Lung microvascular endothelial cell (primary cell): ENCODE measurements at regions not wholly inside any gene's neighbourhood (a gene's known extent, or its start where the extent isn't known, plus 50 kb on each side); places are given as distances from the start of the nearest gene placed in this dataset.

Source experiments
- DNase-seq, 2 donors: peaks; one replicate each; pipeline versions ENCODE4 v3.0.0 to v3.0.0-alpha.2; 2010; ENCODE audit warnings: low read depth in 2 of 2

- DNase-seq = no peak
These were observed 151.1 kb upstream of the ETS2 start for GRCh38 chr21:38654580-38654979.

DNA sequence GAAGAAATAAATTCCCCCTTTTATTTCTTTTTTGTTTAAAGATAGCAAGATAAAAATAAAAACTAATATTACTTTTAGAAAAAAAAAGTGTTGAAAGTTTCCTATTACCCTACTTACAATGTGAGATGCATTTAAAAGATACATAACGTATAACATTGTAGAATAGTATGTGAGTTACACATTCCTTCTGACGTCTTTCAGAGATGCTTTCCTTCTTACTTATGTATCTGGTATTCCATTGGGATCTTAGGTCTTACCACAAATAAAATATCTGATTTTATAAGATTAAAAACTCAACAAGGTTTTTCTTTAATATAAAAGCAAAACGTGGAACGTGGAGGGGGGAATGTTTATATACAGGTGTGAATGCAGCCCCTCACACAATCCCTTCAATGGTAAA, 147.2 kb upstream of the ETS2 start:
- DNase-seq = no peak

- DNase-seq = no peak
These were observed 145.8 kb upstream of the ETS2 start for GRCh38 chr21:38659936-38660332.

GRCh38 chr21:38660333-38661196, 145.2 kb upstream of the ETS2 start:
- no peak for DNase-seq

DNA sequence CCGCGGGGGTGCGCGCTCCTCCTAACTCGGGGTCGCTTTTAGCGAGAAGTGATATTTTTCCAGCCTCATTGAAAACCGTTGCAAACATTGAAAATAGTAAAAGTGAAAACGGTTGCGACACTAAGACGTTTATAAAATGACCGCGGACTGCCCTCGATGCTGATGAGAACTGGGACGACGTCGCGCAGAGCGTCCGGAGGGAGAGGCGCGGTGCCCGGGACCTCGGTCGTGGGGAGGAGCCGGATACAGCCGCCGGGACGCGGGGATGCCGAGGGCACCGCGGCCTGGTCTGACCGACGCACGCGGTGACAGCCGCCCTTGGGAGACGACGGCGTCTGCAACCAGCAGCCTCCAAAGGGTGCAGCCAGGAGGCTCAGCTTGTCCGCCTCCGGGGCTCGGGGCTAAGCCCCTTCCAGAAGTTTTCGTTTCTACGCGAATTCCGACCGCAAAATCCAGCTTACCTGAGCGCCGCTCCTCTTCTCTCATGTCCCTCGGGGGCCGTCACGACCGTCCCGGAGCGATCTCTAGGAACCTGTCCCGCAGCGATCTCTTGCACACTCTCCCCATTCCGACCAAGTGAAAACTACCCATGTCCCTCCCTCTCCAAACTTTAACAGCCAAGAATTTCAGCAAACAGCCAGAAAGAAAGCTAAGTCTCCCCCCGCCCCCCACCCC, 144.4 kb upstream of the ETS2 start:
- DNase-seq = peak in 1 of 2 donors; percentile 5

DNA sequence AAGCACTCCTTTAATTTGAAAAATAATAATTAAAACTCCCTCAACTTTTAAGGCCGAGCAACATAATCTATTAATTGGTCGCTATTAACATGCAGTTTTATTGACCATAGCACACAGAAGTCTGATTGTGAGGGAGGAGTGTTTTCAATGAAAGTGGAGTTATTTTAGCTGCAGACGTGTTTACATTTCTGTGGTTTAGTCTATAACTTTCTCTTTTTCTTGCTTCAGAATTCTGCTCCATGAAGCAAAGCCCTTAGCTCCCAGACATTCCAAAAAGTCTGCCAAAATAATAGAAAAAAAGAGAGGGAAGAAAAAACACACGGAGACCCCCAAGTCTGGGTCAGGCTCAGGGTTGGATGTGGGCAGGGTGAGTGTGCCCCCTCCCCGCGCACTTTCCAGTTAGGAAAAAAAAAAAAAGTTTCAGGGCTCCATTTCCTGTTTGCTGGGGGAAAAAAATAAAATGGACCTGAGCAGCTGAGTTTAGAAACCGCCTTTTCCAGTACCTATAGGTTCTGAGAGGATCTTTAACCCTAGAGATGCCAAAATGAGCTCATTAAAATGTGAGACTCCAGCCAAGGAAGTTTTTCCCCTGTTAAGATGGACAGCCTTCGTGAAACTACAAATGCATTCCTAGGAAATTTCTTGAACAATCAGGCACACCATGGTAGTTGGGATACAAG, 143.7 kb upstream of the ETS2 start:
- DNase-seq = no peak

DNA sequence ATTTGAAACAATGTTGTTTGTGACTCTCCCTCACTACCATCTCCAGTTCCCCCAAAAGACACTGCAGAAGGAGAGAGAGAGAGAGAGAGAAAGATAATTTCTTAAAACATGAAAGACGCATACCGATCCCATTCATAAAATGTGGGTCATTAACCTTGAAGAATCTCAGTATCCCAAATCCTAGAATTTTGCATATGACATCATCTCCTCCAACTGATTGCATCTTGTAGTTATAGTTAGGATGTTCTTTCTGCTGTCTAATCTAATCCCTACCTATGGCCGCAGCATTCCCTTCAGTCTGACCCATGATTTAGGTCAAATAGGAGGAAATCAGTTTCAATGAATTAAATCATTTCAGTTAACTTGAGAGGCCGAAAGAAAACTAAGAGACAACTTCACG, 142.4 kb upstream of the ETS2 start:
- DNase-seq = no peak

DNA sequence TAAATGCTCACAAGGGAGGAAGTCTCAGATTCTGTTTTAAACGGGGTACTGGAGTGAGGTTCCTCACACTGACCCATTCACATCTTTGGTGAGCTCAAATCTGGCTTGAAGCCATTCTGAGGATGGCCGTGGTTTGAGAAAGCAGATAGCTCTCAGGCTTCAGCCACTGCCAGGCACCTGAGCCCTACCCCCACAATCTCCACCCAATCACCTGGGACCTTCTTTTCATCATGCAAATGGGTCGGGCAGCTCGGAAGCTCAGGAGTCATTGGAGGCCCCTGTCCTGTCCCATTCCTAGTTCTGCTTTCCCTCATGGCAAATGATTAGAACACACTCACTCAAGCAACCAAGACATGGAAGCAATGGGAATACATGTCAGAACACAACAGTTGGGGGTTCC, 141.4 kb upstream of the ETS2 start:
- no peak for DNase-seq

GRCh38 chr21:38664841-38665240, 140.9 kb upstream of the ETS2 start:
- no peak for DNase-seq

- DNase-seq = no peak
These were observed 138.3 kb upstream of the ETS2 start for GRCh38 chr21:38667291-38667870.

GRCh38 chr21:38668067-38668466, 137.7 kb upstream of the ETS2 start:
- no peak for DNase-seq

DNA sequence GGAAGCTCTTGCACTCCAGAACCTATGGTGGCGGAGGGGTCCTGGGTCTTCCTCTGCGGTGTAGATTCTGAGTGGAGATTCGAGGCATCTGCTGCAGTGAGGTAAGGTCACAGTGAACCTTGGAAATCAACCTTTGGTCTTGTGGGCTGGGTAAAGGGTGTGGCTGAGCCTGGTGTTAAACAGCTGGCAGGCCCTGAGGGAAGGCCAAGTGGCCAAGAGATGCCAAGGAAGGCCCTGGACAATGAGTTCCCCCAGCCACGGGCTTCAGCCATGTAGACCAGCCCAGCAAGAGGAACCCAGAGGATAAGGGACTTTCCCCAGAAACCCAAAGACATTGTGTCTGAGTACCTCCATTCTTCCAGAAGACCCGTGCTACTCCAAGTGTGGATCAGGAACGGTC, 137.2 kb upstream of the ETS2 start:
- DNase-seq = no peak

DNA sequence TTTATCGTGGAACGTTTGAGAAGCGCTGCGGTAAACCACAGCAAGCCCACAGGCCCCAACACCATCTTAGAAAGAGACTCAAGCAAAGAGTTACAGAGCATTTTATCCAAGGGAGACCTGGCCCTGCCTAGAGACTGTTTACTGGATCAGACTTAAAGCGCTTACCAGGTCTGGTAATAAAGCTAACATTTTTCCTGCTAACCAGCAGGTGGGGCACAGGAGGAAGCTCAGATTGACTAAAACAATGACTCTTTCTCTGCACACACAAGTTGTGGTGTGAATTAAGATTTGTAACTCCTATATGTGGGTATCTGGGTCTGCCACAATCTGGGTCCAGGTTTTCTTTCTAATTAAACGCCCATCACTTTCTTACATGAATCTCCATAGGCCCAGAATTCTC, 136.5 kb upstream of the ETS2 start:
- peak; percentile 48 to 53 for DNase-seq

DNA sequence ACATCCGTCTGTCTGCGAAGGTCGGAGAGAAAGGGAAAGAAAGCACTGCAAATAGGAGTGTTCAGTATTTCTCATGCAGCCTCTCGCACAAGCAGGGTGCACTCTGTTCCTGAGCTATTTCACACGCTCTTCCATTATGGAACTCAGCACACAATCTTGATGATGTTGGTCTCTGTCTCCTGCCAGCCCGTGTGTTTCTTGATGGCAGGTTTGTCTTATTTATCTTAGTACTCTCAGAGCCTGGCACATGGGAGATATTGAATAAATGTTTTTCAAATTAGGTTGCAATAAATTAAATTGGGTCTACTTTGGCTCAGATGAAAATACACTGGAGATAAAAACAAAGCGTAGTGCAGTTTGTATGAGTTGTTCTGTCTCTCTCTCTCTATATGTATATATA, 134.9 kb upstream of the ETS2 start:
- DNase-seq = no peak

DNA sequence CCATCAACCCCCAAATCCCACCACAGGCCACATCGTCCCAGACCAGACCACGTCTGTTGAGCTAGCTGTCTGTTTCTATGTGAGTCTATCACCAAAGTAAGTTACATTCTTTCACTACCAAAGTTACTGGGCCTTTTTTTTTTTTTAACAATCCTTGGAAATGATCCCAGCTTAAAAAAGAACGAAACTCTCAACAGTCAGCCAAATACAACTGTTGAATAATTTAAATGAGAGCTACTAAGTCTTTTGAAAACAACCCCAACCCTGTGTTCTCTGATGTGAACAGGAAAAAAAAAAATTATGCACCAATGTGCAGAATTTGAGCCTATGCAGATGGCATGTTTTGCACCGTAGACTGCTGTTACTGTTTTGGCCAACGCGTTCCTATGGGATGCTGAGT, 134.0 kb upstream of the ETS2 start:
- DNase-seq = peak in 1 of 2 donors; percentile 19

DNA sequence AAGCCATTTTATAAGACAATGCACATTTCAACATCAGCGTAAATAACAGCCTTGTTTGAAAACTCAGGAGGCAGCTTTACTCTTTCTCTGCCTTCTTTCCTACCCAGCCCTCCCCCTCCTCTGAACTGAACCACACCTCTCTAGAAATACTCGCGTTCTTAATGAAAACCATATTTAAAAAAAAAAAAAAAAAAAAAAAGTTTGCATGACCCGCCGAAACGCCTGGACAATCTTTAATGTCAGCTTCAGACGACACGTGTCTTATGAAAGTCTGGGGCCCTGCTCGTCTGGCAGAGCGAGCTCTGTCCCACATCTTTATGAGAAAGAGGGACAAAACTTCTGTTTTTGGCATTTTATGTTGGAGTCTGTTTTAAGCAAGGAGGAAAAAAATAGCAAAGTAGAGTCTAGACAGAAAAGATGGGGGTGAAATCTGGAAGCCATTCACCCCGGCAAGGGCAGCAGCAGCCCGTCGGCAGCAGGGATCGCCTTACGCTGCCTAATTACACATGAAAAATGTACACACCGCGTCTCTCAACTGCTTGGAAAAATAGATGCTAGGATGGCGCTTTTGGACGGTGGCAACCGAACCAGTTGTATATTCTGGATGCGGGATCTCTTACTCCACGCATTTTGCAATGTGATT, 130.4 kb upstream of the ETS2 start:
- no peak for DNase-seq

DNA sequence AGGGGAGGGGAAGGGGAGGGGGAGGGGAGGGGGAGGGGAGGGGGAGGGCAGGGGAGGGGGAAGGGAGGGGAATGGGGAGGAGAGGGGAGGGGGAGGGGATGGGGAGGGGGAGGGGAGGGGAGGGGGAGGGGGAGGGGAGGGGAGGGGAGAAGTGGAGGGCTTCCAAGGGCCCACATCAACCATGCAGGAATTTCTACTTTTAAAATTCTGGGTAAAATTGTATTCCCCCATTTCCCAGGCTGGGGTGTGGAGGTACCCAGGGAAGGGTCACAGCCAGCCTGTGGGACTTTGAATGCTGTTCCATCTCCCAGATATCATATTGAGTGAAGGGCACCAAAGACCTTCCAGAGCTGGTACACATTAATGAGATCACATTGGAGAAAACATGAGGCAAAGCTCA, 126.9 kb upstream of the ETS2 start:
- DNase-seq = no peak

DNA sequence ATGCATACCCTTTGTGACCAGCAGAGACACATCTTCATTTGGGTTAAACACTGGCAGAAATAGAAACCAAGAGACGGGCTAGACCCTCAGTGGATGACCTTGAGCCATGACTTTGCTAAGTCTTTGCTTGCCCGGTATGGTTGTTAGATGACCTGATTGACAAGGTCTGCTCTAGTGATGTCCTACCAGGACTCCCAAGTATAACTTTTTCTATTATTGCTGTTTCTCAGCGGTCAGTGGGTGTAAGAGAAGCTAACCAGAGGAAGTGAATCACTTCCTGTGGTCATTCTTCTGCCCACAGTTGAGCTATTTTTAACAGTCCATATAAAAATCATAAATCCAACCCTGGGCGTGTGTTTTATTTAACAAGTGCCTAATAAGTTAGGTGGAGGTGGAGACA, 126.2 kb upstream of the ETS2 start:
- peak; percentile 63 to 75 for DNase-seq

GRCh38 chr21:38680401-38680800, 125.3 kb upstream of the ETS2 start:
- DNase-seq = no peak

- no peak for DNase-seq
These were observed 122.5 kb upstream of the ETS2 start for GRCh38 chr21:38683222-38683621.

GRCh38 chr21:38688068-38688467, 117.7 kb upstream of the ETS2 start:
- no peak for DNase-seq

GRCh38 chr21:38691631-38692030, 114.1 kb upstream of the ETS2 start:
- no peak for DNase-seq
